OCI-LY3 (cell line): ENCODE measurements at regions not wholly inside any gene's neighbourhood (a gene's known extent, or its start where the extent isn't known, plus 50 kb on each side); places are given as distances from the start of the nearest gene placed in this dataset.

Experiments used
- H2AFZ ChIP-seq: fragments of 200-600, 300-600 bp; shearing (Covaris generic); 2 replicates; pipeline ENCODE4 v1.6.0; 2014; ENCODE audit warnings: antibody characterized with exemption, low read depth, low read length
- H3K27ac ChIP-seq: fragments of 200-600, 300-600 bp; sonication (generic); 2 replicates; pipeline ENCODE4 v1.5.1; 2014; ENCODE audit warnings: mild to moderate bottlenecking, low read length, moderate library complexity, mixed read lengths
- H3K27me3 ChIP-seq: fragments of 200-600, 300-600 bp; sonication (generic); 2 replicates; pipeline ENCODE4 v1.6.1; 2014; ENCODE audit warnings: low read depth, low read length, mixed read lengths
- H3K36me3 ChIP-seq: fragments of 200-600, 300-600 bp; sonication (generic); replicated peaks from 2 replicates; pipeline ENCODE3; 2014; ENCODE audit warnings: low read depth, low read length, mixed read lengths
- H3K4me1 ChIP-seq: fragments of 300-600, 200-600 bp; sonication (generic); 2 replicates; pipeline ENCODE4 v1.6.1; 2014; ENCODE audit warnings: low read length, mixed read lengths
- H3K4me2 ChIP-seq: fragments of 200-600, 300-600 bp; sonication (generic); 2 replicates; pipeline ENCODE4 v1.6.1; 2014; ENCODE audit warnings: low read length, mixed read lengths
- H3K4me3 ChIP-seq: fragments of 300-600, 200-600 bp; sonication (generic); 2 replicates; pipeline ENCODE4 v1.5.1; 2014; ENCODE audit warnings: antibody characterized with exemption, mild to moderate bottlenecking, low read length, moderate library complexity
- H3K79me2 ChIP-seq: fragments of 300-600, 200-600 bp; shearing (Covaris generic); 2 replicates; pipeline ENCODE4 v1.6.1; 2014; ENCODE audit warnings: mild to moderate bottlenecking, low read length, mixed read lengths
- H3K9ac ChIP-seq: fragments of 300-600, 200-600 bp; shearing (Covaris generic); 2 replicates; pipeline ENCODE4 v1.6.0; 2014; ENCODE audit warnings: mild to moderate bottlenecking, low read length, moderate library complexity
- H3K9me3 ChIP-seq: fragments of 200-600, 300-600 bp; shearing (Covaris generic); 2 replicates; pipeline ENCODE4 v1.6.1; 2014; ENCODE audit warnings: low read length, mixed read lengths; ENCODE audit not compliant: insufficient read depth
- H4K20me1 ChIP-seq: fragments of 200-600, 300-600 bp; sonication (generic); 2 replicates; pipeline ENCODE4 v1.6.1; 2016; ENCODE audit warnings: low read length, mixed read lengths; ENCODE audit not compliant: insufficient read depth
- CTCF ChIP-seq: fragments of 200-600, 300-600 bp; sonication (generic); IDR thresholded peaks from 2 replicates; pipeline ENCODE4 v1.5.1; 2014; ENCODE audit warnings: antibody characterized with exemption, low read length, low read depth
- EZH2phosphoT487 ChIP-seq: fragments of 200-600 bp; shearing (Covaris generic); IDR thresholded peaks from 2 replicates; pipeline ENCODE4 v1.6.1; 2018; ENCODE audit warnings: antibody characterized with exemption, mixed run types, low read depth

DNA sequence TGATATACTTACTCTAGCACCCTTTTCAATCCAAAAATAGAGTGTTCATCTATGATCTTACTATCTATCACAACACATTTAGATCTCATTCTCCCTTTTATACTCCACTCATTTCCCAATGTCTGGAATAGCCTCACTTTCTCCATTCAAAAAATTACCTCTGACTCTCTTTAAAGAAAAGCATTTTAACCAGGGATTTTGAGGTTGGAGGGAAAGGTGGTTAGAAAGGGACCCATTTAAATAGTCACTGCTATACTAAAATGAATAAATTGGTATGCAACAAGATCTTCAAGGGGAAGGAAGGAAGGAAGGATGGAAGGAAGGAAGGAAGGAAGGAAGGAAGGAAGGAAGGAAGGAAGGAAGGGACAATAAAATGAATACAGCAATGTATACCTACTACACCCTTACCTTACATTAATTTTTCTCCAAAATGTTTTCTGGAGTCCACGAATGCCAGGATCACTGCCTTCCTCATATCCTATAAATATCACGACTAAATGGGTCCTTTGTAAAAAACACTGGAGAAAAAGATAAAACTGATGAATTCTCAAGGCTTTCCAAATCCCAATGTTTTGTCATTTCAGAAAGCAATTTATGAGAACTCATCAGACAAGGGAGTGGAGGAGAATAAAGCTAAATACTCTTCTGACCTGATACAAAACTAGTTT is 202.7 kb downstream of the ZEB2 start:
- Histone ChIP-seq H3K27ac (no peak overlapping the region), H3K27me3 (no peaks in the 10 kb centered on the region), H3K79me2 (peaks cover 31% of the 10 kb centered on the region), H3K4me2 (no peak overlapping the region), H3K4me1 (no peaks in the 10 kb centered on the region), H4K20me1 (no peaks in the 10 kb centered on the region), H3K4me3 (no peak overlapping the region), H3K9me3 (0 out of 2 replicates have a peak, but pooled peaks cover 5% of the 10 kb centered on the region), H3K9ac (no peak overlapping the region), H3K36me3 (peaks cover 13% of the 10 kb centered on the region), H2AFZ (no peak overlapping the region)
- TF ChIP-seq CTCF (no peak), EZH2phosphoT487 (no peak)

- H3K4me2 ChIP-seq, result no peak overlapping the region
- TF ChIP-seq EZH2phosphoT487, result no peak
- TF ChIP-seq CTCF, result no peak
- H3K9me3 ChIP-seq, result 0 out of 2 replicates have a peak, but pooled peaks cover 5% of the 10 kb centered on the region
- H3K36me3 ChIP-seq, result peaks cover 16% of the 10 kb centered on the region
- no peak overlapping the region for H3K9ac ChIP-seq
- no peak overlapping the region for H2AFZ ChIP-seq
- peaks cover 9% of the 10 kb centered on the region; the same call in 1 of the 2 replicates for H3K79me2 ChIP-seq
- H4K20me1 ChIP-seq, result no peaks in the 10 kb centered on the region
- H3K4me3 ChIP-seq, result no peak overlapping the region
- H3K27ac ChIP-seq, result no peak overlapping the region
- H3K27me3 ChIP-seq, result no peaks in the 10 kb centered on the region
- no peaks in the 10 kb centered on the region for H3K4me1 ChIP-seq
Measured at GRCh38 chr2:144310889-144311608, 208.9 kb downstream of the ZEB2 start.

- H3K27ac ChIP-seq, result no peak overlapping the region
- H4K20me1 ChIP-seq, result no peaks in the 10 kb centered on the region
- H3K4me1 ChIP-seq, result no peaks in the 10 kb centered on the region
- peaks cover 17% of the 10 kb centered on the region for H3K36me3 ChIP-seq
- H3K4me3 ChIP-seq, result no peak overlapping the region
- H3K27me3 ChIP-seq, result no peaks in the 10 kb centered on the region
- peaks cover 6% of the 10 kb centered on the region; the same call in 1 of the 2 replicates for H3K79me2 ChIP-seq
- H3K9me3 ChIP-seq, result 0 out of 2 replicates have a peak, but pooled peaks cover 5% of the 10 kb centered on the region
- H3K4me2 ChIP-seq, result no peak overlapping the region
- TF ChIP-seq EZH2phosphoT487 (no peak), CTCF (no peak)
- no peak overlapping the region for H2AFZ ChIP-seq
- H3K9ac ChIP-seq, result no peak overlapping the region
Measured at GRCh38 chr2:144310484-144310883, 209.4 kb downstream of the ZEB2 start.

DNA sequence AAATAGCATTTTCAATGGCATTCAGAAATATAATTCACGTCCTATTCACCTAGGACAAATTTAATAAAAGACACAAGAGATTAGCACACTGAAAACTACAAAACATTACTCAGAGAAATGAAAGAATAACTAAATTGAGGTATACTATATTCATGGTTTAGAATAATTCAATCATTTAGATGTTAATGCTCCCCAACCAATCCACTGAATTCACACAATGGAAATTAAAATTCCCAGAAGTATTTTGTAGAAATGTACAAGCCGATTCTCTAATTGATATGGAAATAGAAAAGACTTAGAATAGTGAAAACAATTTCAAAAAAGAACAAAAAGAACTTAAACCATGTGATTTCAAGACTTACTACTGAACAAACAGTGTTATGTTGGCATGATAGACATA is 212.2 kb downstream of the ZEB2 start:
- Histone ChIP-seq H3K36me3 (peaks cover 12% of the 10 kb centered on the region), H3K27ac (no peak overlapping the region), H3K4me3 (no peak overlapping the region), H4K20me1 (no peaks in the 10 kb centered on the region), H3K9me3 (0 out of 2 replicates have a peak, but pooled peaks cover 5% of the 10 kb centered on the region), H2AFZ (no peak overlapping the region), H3K79me2 (peaks cover 11% of the 10 kb centered on the region; the same call in 1 of the 2 replicates), H3K9ac (no peak overlapping the region), H3K4me2 (no peak overlapping the region), H3K4me1 (no peaks in the 10 kb centered on the region), H3K27me3 (no peaks in the 10 kb centered on the region)
- no peak for TF ChIP-seq EZH2phosphoT487
- no peak for TF ChIP-seq CTCF
